KMS-11 (cell line): ENCODE measurements at regions not wholly inside any gene's neighbourhood (a gene's known extent, or its start where the extent isn't known, plus 50 kb on each side); places are given as distances from the start of the nearest gene placed in this dataset.

Source experiments
- H2AFZ ChIP-seq: fragments of 200-600 bp; sonication (generic); 2 replicates; pipeline ENCODE4 v1.6.1; 2016; ENCODE audit warnings: antibody characterized with exemption, mixed run types, low read depth
- H3K27ac ChIP-seq: fragments of 200-600 bp; sonication (generic); 2 replicates; pipeline ENCODE4 v1.6.1; 2016; ENCODE audit warnings: mild to moderate bottlenecking, mixed run types
- H3K27me3 ChIP-seq: fragments of 200-600 bp; sonication (generic); 2 replicates; pipeline ENCODE4 v1.6.1; 2017; ENCODE audit warnings: mild to moderate bottlenecking, low read depth, mixed run types, moderate library complexity; ENCODE audit not compliant: insufficient read depth
- H3K36me3 ChIP-seq: fragments of 200-600 bp; sonication (generic); 2 replicates; pipeline ENCODE4 v1.6.1; 2017; ENCODE audit warnings: mild to moderate bottlenecking, mixed run types; ENCODE audit not compliant: insufficient read depth
- H3K4me1 ChIP-seq: fragments of 200-600 bp; sonication (generic); 2 replicates; pipeline ENCODE4 v1.6.1; 2016; ENCODE audit warnings: mild to moderate bottlenecking, low read depth, mixed run types; ENCODE audit not compliant: poor library complexity, severe bottlenecking
- H3K4me2 ChIP-seq: fragments of 200-600 bp; sonication (generic); 2 replicates; pipeline ENCODE4 v1.7.0; 2016; ENCODE audit warnings: mild to moderate bottlenecking, mixed run types
- H3K4me3 ChIP-seq: fragments of 200-600 bp; sonication (generic); IDR thresholded peaks from 2 replicates; pipeline ENCODE4 v1.6.1; 2017; ENCODE audit warnings: low read depth, low read length, mixed read lengths; ENCODE audit not compliant: insufficient read depth
- H3K79me2 ChIP-seq: fragments of 200-600 bp; sonication (generic); 2 replicates; pipeline ENCODE4 v1.6.1; 2016; ENCODE audit warnings: low read depth, mixed run types; ENCODE audit not compliant: insufficient read depth
- H3K9ac ChIP-seq: fragments of 200-600 bp; sonication (generic); 2 replicates; pipeline ENCODE4 v1.6.1; 2016; ENCODE audit warnings: mild to moderate bottlenecking, mixed run types
- H4K20me1 ChIP-seq: fragments of 200-600 bp; sonication (generic); 2 replicates; pipeline ENCODE4 v1.6.1; 2016; ENCODE audit warnings: mild to moderate bottlenecking, mixed run types; ENCODE audit not compliant: insufficient read depth
- CTCF ChIP-seq: fragments of 200-600 bp; sonication (generic); conservative IDR thresholded peaks from 2 replicates; pipeline ENCODE4 v1.6.1; 2017; ENCODE audit warnings: low read depth, mild to moderate bottlenecking, antibody characterized with exemption, low read length, moderate library complexity, mixed read lengths

GRCh38 chr10:62583876-62584615 lies 209.9 kb downstream of the ZNF365 start:
- Histone ChIP-seq H3K36me3 (no peaks in the 10 kb centered on the region), H3K4me3 (no peak overlapping the region), H2AFZ (no peak overlapping the region), H3K27me3 (no peaks in the 10 kb centered on the region), H3K4me2 (no peak overlapping the region), H3K79me2 (no peaks in the 10 kb centered on the region), H3K9ac (no peak overlapping the region), H3K27ac (no peak overlapping the region), H4K20me1 (no peaks in the 10 kb centered on the region), H3K4me1 (peaks cover 6% of the 10 kb centered on the region)
- TF ChIP-seq CTCF, result no peak

- Histone ChIP-seq H3K4me2 (no peak overlapping the region), H3K4me1 (peaks cover 6% of the 10 kb centered on the region), H3K36me3 (no peaks in the 10 kb centered on the region), H3K4me3 (no peak overlapping the region), H3K27me3 (no peaks in the 10 kb centered on the region), H3K79me2 (no peaks in the 10 kb centered on the region), H3K27ac (no peak overlapping the region), H4K20me1 (no peaks in the 10 kb centered on the region), H3K9ac (no peak overlapping the region), H2AFZ (no peak overlapping the region)
- no peak for TF ChIP-seq CTCF
Observed at GRCh38 chr10:62584731-62585130, 210.6 kb downstream of the ZNF365 start.

GRCh38 chr10:62585211-62585775 lies 211.1 kb downstream of the ZNF365 start:
- Histone ChIP-seq H4K20me1 (no peaks in the 10 kb centered on the region), H3K4me3 (no peak overlapping the region), H3K27me3 (no peaks in the 10 kb centered on the region), H2AFZ (no peak overlapping the region), H3K27ac (no peak overlapping the region), H3K9ac (no peak overlapping the region), H3K4me1 (peaks cover 6% of the 10 kb centered on the region), H3K36me3 (no peaks in the 10 kb centered on the region), H3K79me2 (no peaks in the 10 kb centered on the region), H3K4me2 (no peak overlapping the region)
- no peak for TF ChIP-seq CTCF

- no peaks in the 10 kb centered on the region for H3K27me3 ChIP-seq
- no peak overlapping the region for H3K4me3 ChIP-seq
- no peaks in the 10 kb centered on the region for H4K20me1 ChIP-seq
- H3K4me1 ChIP-seq, result peaks cover 6% of the 10 kb centered on the region
- no peak overlapping the region for H3K9ac ChIP-seq
- no peak overlapping the region for H3K27ac ChIP-seq
- H3K4me2 ChIP-seq, result no peak overlapping the region
- no peaks in the 10 kb centered on the region for H3K36me3 ChIP-seq
- TF ChIP-seq CTCF, result no peak
- no peak overlapping the region for H2AFZ ChIP-seq
- H3K79me2 ChIP-seq, result no peaks in the 10 kb centered on the region
Observed at GRCh38 chr10:62587011-62587410, 212.8 kb downstream of the ZNF365 start.
